ENCODE measurements at regions not wholly inside any gene's neighbourhood (a gene's known extent, or its start where the extent isn't known, plus 50 kb on each side); places are given as distances from the start of the nearest gene placed in this dataset.

- intact Hi-C loops (cut with micrococcal nuclease; ENCODE audit: unreplicated experiment) = no loop called here
- Mint-ChIP-seq H3K9me3 (ENCODE audit: unreplicated experiment) (no peaks in the 10 kb centered on the region), H3K27ac (ENCODE audit: unreplicated experiment) (no peak overlapping the region), H3K4me3 (ENCODE audit: unreplicated experiment) (no peak overlapping the region), H3K4me1 (ENCODE audit: low read depth, unreplicated experiment) (no peaks in the 10 kb centered on the region), H3K27me3 (ENCODE audit: insufficient read depth, unreplicated experiment) (no peaks in the 10 kb centered on the region), H3K36me3 (ENCODE audit: insufficient read depth, unreplicated experiment) (no peaks in the 10 kb centered on the region)
- TF ChIP-seq CTCF (IDR thresholded peaks at IDR 0.05; ENCODE audit: insufficient read depth in 1 of 2, low read depth in 1 of 2, low read length in 1 of 2, severe bottlenecking in 1 of 2, unreplicated experiment in 1 of 2) = no peak
- POLR2A ChIA-PET = no interaction called here
- no peak overlapping the region for H3K4me3 ChIP-seq (ENCODE audit: low read depth, low read length)
- CTCF ChIA-PET = no interaction called here
- no peaks in the 10 kb centered on the region for H3K36me3 ChIP-seq (ENCODE audit: control insufficient read depth, insufficient read depth, low read length)
- BruUV-seq (replicated peaks) = no TSS peak
- no peaks in the 10 kb centered on the region for H3K4me1 ChIP-seq
- no peaks in the 10 kb centered on the region for H3K27me3 ChIP-seq (replicated peaks; ENCODE audit: control insufficient read depth, insufficient read depth, low read length)
- no peak for DNase-seq
- H3K9me3 ChIP-seq = peaks cover 4% of the 10 kb centered on the region; the same call in 1 of the 2 replicates
These were observed 139.0 kb upstream of the LUZP2 start for GRCh38 chr11:24357620-24358410.

- H3K27me3 Mint-ChIP-seq (ENCODE audit: insufficient read depth, unreplicated experiment) = peaks cover 2% of the 10 kb centered on the region
- BruUV-seq (replicated peaks) = no TSS peak
- no peaks in the 10 kb centered on the region for H3K4me1 Mint-ChIP-seq (ENCODE audit: low read depth, unreplicated experiment)
- no peak overlapping the region for H3K27ac Mint-ChIP-seq (ENCODE audit: unreplicated experiment)
- Histone ChIP-seq H3K27me3 (replicated peaks; ENCODE audit: control insufficient read depth, insufficient read depth, low read length) (no peaks in the 10 kb centered on the region), H3K9me3 (no peaks in the 10 kb centered on the region), H3K4me1 (no peaks in the 10 kb centered on the region), H3K36me3 (ENCODE audit: control insufficient read depth, insufficient read depth, low read length) (no peaks in the 10 kb centered on the region), H3K4me3 (ENCODE audit: low read depth, low read length) (no peak overlapping the region)
- POLR2A ChIA-PET = no interaction called here
- CTCF ChIA-PET = no interaction called here
- no peak for DNase-seq
- H3K9me3 Mint-ChIP-seq (ENCODE audit: unreplicated experiment) = no peaks in the 10 kb centered on the region
- TF ChIP-seq CTCF (IDR thresholded peaks at IDR 0.05; ENCODE audit: insufficient read depth in 1 of 2, low read depth in 1 of 2, low read length in 1 of 2, severe bottlenecking in 1 of 2, unreplicated experiment in 1 of 2) = no peak
- no peak overlapping the region for H3K4me3 Mint-ChIP-seq (ENCODE audit: unreplicated experiment)
- no peaks in the 10 kb centered on the region for H3K36me3 Mint-ChIP-seq (ENCODE audit: insufficient read depth, unreplicated experiment)
- intact Hi-C loops (cut with micrococcal nuclease; ENCODE audit: unreplicated experiment) = no loop called here
These were observed 124.4 kb upstream of the LUZP2 start for GRCh38 chr11:24372491-24372890.

- no peaks in the 10 kb centered on the region for H3K36me3 ChIP-seq (ENCODE audit: control insufficient read depth, insufficient read depth, low read length)
- ChIA-PET POLR2A (no interaction called here), CTCF (no interaction called here)
- H3K27me3 ChIP-seq (replicated peaks; ENCODE audit: control insufficient read depth, insufficient read depth, low read length) = no peaks in the 10 kb centered on the region
- no peaks in the 10 kb centered on the region for H3K4me1 Mint-ChIP-seq (ENCODE audit: low read depth, unreplicated experiment)
- no peak overlapping the region for H3K27ac Mint-ChIP-seq (ENCODE audit: unreplicated experiment)
- no peaks in the 10 kb centered on the region for H3K9me3 Mint-ChIP-seq (ENCODE audit: unreplicated experiment)
- no peak for DNase-seq
- H3K4me1 ChIP-seq = no peaks in the 10 kb centered on the region
- intact Hi-C loops (cut with micrococcal nuclease; ENCODE audit: unreplicated experiment) = no loop called here
- H3K36me3 Mint-ChIP-seq (ENCODE audit: insufficient read depth, unreplicated experiment) = no peaks in the 10 kb centered on the region
- no TSS peak for BruUV-seq (replicated peaks)
- no peak overlapping the region for H3K4me3 Mint-ChIP-seq (ENCODE audit: unreplicated experiment)
- H3K4me3 ChIP-seq (ENCODE audit: low read depth, low read length) = no peak overlapping the region
- H3K9me3 ChIP-seq = no peaks in the 10 kb centered on the region
- no peak for TF ChIP-seq CTCF (IDR thresholded peaks at IDR 0.05; ENCODE audit: insufficient read depth in 1 of 2, low read depth in 1 of 2, low read length in 1 of 2, severe bottlenecking in 1 of 2, unreplicated experiment in 1 of 2)
- peaks cover 2% of the 10 kb centered on the region for H3K27me3 Mint-ChIP-seq (ENCODE audit: insufficient read depth, unreplicated experiment)
These were observed 123.3 kb upstream of the LUZP2 start for GRCh38 chr11:24373516-24373915.
